ENCODE measurements at regions not wholly inside any gene's neighbourhood (a gene's known extent, or its start where the extent isn't known, plus 50 kb on each side); places are given as distances from the start of the nearest gene placed in this dataset.
"Not testable (repeated sequence)": the region's sequence is repeated elsewhere in the genome, so short reads cannot be mapped to it uniquely, and the experiment has no call there.

- peak; percentile 26 for DNase-seq (ENCODE audit: low read depth)
Measured at GRCh38 chr6:17012421-17013225, 89.2 kb upstream of the STMND1 start.

- DNase-seq (ENCODE audit: low read depth): no peak
Measured at GRCh38 chr6:17011985-17012384, 89.9 kb upstream of the STMND1 start.

GRCh38 chr6:17007749-17008148 lies 94.1 kb upstream of the STMND1 start:
- DNase-seq (ENCODE audit: low read depth): no peak

- DNase-seq (ENCODE audit: low read depth): no peak
Measured at GRCh38 chr6:17006543-17006942, 95.3 kb upstream of the STMND1 start.

- DNase-seq (ENCODE audit: low read depth): no peak
Measured at GRCh38 chr6:17004269-17004668, 97.6 kb upstream of the STMND1 start.

GRCh38 chr6:17002123-17002522 lies 99.7 kb upstream of the STMND1 start:
- DNase-seq (ENCODE audit: low read depth): no peak

- DNase-seq (ENCODE audit: low read depth): no peak
Measured at GRCh38 chr6:17001188-17001587, 100.7 kb upstream of the STMND1 start.

GRCh38 chr6:16999491-17000436 lies 102.1 kb upstream of the STMND1 start:
- DNase-seq (ENCODE audit: low read depth): peak; percentile 5

GRCh38 chr6:16998461-16998860 lies 103.4 kb upstream of the STMND1 start:
- no peak for DNase-seq (ENCODE audit: low read depth)

GRCh38 chr6:16995511-16996250 lies 106.2 kb upstream of the STMND1 start:
- DNase-seq (ENCODE audit: low read depth): no peak

GRCh38 chr6:16993396-16993795 lies 108.5 kb upstream of the STMND1 start:
- no peak for DNase-seq (ENCODE audit: low read depth)

- no peak for DNase-seq (ENCODE audit: low read depth)
Measured at GRCh38 chr6:16991981-16992629, 109.7 kb upstream of the STMND1 start.

- not testable (repeated sequence) for DNase-seq (ENCODE audit: low read depth)
Measured at GRCh38 chr6:16989976-16990375, 111.9 kb upstream of the STMND1 start.

- no peak for DNase-seq (ENCODE audit: low read depth)
Measured at GRCh38 chr6:16989382-16989781, 112.5 kb upstream of the STMND1 start.

- DNase-seq (ENCODE audit: low read depth): no peak
Measured at GRCh38 chr6:16987996-16988395, 113.9 kb upstream of the STMND1 start.

- DNase-seq (ENCODE audit: low read depth): peak; percentile 47
Measured at GRCh38 chr6:16985513-16986284, 116.2 kb upstream of the STMND1 start.

- DNase-seq (ENCODE audit: low read depth): no peak
Measured at GRCh38 chr6:16982807-16983206, 119.0 kb upstream of the STMND1 start.

GRCh38 chr6:16979677-16980370 lies 122.0 kb upstream of the STMND1 start:
- no peak for DNase-seq (ENCODE audit: low read depth)

- no peak for DNase-seq (ENCODE audit: low read depth)
Measured at GRCh38 chr6:16978686-16979085, 123.2 kb upstream of the STMND1 start.

All from renal cortical epithelial cell (primary cell).